ENCODE measurements at regions not wholly inside any gene's neighbourhood (a gene's known extent, or its start where the extent isn't known, plus 50 kb on each side); places are given as distances from the start of the nearest gene placed in this dataset.

- DNase-seq: no peak
Measured at GRCh38 chr4:154086247-154086646, 297.4 kb upstream of the SFRP2 start.

DNA sequence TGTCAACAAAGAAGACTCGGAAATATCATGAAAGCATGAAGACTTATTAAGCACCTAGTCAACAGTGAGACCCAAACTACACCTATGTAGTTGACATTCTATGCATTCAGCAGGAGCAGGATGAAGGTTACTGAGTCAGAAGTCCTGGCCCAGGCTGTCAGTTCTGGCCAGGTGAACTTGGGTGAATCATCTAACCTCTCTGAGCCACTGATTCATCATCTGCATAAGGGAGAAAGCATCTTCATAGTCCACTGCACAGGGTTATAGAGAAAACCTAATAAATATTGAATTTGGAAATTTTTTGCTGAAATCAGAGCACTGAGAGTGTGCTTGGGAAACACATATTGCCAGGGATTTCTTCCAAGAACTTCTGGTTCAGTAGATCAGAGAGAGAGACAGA lies 296.0 kb upstream of the SFRP2 start:
- no peak for DNase-seq

DNA sequence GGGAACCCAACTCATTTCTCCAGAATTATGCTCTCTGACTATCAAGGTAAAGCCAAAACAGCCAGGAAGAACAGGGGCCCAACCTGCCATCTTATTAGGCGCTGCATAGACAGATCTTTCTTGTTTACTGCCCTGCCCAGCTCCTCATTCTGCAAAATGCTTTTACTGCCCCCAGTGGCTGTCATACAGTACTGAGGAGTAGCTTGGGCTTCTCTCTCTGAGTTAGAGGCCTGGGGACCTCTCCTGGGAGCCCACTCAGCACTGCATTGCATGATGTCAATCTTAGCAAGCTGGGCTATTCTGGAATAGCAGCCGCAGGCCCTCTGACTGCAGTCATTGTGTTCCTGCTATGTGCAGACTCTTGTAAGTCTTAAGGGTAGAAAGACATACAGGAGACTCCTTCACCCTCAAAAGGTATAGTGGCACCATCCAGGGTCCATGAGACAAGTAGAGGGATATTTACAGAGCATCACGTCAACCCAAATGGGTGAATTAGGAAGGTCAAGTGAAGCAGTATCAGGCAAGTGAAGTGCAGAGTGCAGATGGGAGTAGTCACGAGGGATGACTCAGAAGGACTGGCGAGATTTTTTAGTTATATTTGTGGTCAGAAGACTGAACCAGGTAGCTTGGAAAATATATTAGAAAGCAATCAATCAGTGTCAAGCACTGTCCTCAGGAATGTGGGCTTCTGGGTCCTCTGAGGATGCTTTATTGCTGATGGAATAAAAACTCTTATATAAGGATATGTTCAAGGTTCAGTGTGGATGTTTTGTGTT lies 294.1 kb upstream of the SFRP2 start:
- DNase-seq: no peak

DNA sequence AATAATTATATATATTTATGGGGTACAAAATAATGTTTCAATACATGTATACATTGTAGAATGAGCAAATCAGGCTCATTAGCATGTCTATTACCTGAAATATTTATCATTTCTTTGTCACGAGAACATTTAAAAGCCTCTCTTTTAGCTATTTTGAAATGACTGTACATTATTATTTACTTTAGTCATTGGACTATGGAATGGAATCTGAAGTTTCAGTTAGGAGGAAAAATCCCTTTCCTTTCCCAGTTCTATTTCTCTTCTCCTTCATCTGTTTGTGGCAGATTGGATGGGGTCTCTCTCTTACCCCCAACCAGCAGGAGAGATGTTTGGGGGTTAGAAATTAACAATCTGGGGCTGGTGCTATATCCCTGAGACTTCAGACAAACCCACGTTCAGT lies 292.5 kb upstream of the SFRP2 start:
- no peak for DNase-seq

DNA sequence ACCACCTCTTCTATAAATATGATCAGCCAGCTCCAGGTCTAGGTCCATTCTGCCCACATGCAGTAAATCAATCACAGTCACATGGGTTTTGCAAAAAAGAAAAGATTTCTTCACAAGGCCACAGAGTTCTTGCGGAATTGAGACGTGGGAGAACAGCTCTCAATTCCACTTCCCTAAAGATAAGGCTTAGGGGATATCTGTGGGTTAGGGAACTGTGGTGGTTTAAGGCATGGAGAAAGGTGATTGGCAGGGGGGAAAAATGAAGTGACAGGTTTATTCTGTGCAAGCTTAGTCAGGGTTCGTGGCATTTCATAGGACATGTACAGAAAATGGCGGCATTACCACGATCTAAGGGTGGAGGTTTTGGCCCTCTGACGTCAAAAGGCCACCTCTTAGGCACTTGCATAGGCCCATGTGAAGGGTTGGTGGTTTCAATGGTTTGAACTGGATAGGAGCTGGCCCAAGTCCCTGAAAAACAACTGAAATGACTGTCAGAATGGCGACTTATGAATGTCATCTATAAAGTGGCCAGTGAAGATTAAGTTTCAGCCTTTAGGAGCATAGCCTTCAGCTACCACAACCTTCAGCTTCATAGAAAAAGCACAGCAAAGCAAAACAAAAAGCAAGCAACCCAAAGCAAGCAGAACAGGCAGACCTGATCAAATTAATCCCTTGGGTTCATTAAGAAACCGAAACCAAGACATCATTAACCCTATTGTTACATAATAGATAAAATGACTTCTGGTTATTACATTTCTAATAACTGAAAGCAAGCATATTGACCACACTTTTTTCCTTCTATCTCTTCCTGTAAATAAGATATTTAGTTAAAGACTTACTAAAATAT lies 289.8 kb upstream of the SFRP2 start:
- DNase-seq: no peak

DNA sequence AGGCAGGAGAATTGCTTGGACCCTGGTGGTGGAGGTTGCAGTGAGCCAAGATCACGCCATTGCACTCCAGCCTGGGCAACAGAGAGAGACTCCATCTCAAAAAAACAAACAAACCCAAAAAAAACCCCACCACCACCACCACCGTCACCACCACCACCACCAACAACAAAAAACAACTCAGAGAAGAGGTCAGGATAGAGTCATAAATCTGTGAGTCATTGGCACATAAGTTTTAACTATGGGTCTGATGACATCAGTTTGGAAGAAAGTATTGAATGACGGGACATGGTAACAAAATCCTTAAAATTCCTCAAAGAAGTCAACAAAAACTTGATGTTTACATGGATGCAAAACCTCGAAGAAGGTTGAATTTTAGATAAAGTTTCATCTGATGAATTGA lies 288.0 kb upstream of the SFRP2 start:
- no peak for DNase-seq

- DNase-seq: no peak
Measured at GRCh38 chr4:154073107-154073822, 284.4 kb upstream of the SFRP2 start.

DNA sequence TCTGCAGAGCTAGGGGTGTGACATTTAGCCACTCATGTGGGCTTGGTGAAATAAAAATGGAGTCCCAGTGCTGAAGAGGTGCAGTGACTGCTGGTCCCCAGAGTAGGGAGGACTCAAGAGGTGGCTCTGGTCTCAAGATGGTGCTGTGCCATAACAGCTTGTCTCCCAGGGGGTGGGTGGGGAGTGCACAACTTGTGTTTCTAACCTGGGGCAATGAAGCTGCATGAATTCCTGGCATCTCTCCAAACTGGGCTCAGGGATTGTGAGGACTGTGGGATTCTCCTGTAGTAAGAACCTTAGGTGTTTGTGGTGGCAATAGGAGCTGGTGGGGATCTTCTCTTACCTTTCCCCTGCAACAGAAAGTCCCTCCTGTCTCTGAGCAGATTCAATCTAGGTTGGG lies 278.9 kb upstream of the SFRP2 start:
- no peak for DNase-seq

DNA sequence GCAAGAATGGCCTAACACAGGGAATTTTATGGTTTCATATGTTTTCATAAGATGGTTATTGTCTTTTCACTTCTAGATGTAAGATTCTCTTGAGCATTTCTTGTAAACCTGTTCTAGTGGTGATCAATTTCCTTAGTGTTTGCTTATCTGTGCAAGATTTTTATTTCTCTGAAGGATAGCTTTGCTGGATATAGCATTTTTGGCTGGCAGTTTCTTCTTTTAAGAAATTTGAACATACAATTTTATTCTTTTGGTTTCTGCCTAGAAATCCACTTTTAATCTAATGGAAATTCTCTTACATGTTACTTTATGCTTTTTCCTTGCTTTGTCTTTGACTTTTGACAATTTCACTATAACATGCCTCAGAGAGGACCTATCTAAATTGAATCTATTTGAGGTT lies 276.5 kb upstream of the SFRP2 start:
- no peak for DNase-seq

DNA sequence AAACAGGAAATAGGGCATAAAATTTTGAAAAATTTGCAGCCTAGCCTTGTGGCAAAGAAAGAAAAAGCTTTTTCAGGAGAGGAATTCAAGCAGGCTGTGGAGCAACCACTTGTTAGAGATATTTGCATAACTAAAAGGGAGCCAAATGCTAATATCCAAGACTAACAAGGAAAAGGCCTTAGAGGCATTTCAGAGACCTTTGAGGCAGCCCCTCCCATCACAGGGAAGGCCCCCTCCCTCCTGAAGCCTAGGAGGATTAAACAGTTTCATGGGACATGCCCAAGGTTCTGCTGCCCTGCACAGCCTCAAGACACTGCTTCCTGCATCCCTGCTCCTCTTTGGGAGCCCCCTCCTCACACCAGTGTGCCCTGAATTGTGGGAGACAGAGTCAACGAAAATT lies 275.4 kb upstream of the SFRP2 start:
- DNase-seq: no peak

- DNase-seq: no peak
Measured at GRCh38 chr4:154049457-154050181, 260.7 kb upstream of the SFRP2 start.

DNA sequence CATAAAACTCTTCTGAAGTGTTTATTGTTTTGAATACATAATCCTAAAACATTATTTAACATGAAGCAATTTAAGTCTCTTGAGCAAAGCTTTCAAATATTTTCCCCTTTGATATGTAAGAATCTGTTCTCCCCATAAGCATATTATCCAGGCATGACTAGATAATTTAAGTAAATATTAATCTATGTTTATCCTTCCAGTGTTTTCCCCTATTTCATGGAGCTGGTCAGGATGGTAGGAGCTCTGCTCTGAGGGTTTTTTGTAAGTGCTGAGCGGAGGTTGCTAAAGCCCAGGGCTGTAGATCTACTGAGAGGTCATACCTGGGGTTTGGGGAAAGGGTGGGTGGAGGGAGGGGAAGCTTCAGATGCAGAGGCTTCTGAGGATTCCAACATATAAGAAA lies 258.9 kb upstream of the SFRP2 start:
- no peak for DNase-seq

DNA sequence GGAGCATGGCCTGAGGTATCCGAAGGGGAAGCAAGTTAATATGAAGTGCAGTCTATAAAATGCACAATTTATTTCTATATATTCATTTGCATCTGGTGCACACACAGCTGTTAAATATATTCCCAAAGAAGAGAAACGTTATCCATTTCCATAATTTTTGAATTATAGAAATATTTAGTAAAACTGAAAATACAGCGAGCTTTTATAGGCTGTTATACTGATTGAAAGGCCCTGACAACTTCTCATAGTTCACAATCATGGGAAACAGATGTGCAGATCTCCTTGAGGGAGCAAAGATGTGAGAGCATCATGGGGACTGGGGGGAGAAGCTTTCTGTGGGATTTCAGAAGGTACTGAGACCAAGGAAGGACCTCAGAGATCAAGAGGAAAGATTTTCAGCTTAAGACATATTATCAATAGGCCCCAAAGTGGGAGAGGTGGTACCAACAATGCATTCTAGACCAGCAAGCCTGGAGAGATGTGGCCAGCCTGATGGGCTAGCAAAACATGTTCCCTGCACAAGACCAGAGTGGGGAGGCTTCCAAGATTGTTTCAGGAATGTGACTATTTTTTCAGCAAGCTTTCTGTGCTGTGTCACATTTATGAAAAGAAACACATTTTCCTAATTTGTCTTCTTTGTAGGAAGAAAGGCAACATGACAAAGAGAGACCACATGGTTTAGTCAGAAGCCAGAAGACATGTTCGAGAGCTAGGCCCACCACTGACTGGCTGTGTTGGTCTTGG lies 256.0 kb upstream of the SFRP2 start:
- no peak for DNase-seq

GRCh38 chr4:154044108-154044531 lies 255.2 kb upstream of the SFRP2 start:
- DNase-seq: no peak

DNA sequence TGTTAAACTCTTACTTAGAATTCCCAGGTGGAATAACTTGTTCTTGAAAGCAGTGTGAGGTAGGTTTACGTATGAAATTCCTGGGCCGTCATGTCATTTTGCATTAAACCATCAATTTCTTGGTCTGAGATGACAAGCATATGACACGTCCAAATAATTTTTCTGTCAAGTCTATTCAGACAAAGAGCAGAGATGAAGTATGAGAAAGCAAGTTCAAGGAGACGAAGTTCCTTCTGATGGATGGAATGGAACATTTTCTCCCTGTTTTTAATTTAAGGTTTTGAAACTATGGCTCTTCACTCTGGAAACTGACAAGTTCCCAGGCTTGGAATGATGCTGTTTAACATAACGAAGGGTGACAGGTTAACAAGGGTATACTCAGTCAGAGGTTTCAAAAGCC lies 252.8 kb upstream of the SFRP2 start:
- no peak for DNase-seq

DNA sequence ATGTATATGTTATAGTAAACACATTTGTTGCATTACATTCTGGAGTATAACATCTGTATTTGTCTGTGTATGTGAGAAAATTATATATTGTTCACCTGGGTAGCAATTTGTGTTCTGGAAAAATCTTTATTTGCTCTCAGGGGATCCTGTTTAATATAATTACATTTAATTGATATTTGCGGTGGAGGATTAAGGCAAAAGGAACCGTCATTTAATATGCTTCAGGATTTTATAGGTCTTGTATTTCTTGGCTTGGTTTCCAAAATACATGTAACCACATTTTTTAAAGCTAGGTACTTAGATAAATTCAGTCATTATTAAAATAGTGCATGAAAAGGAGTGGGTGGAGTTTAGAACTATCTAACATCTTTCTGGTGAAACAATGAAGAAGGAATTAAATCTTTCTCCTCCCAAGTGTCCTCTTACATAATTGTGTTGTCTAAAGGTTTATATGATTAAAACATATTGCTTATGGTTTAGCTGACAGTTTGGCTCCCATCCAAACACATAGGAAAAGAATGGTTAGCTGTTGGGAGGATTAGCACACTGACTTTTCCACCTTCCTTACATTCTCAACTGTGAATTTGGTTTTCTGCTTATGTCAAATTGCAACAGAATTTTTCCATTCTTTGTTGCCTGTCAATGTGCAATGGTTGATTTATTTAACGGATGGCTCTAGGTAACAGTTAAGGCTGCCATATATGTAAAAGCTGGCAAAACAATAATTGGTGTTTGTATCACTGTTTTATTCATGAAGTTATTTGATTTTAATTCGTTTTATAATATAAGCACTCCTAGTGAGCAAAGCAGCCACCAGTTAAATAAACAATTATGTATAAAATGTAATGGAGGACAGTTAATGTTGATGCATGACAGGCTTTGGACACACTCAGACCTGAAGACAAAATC lies 250.8 kb upstream of the SFRP2 start:
- no peak for DNase-seq

DNA sequence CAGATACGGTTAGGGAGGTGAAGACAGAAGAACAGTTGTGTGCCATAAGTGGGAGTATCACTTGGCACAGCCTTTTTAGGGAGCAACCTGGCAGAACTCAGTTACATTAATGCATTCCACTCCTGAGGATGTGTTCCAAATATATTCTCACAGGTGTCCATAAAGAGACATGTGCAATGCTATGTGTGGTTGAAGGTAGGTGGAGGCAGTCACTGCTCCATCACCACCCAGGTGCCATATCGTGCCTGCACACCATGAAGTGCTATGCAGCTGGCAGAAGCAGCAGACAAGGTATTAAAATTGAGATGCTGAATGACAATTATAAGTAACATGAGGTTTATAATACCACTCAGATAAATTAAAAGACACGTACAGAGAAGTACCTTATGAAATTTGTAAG lies 248.0 kb upstream of the SFRP2 start:
- no peak for DNase-seq

GRCh38 chr4:154035341-154035740 lies 246.5 kb upstream of the SFRP2 start:
- no peak for DNase-seq

DNA sequence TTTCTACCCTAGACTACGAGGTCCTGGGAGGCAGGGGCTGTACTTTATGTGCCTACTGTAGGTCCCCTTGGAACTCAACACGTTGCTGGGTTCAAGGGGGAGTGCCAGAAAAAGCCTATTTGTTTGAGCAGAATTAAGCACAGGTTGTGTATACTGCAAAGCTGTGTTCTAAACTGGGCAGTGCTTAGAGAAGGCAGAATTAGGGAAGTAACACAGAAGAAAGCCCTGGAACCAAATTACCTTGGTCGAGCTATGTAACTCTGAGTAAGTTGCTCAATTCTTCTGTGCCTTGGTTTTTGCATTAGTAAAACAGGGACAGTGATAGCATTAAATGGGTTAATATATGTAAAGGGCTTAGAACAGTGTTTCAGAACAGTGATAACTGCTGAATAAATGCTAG lies 245.0 kb upstream of the SFRP2 start:
- DNase-seq: no peak

DNA sequence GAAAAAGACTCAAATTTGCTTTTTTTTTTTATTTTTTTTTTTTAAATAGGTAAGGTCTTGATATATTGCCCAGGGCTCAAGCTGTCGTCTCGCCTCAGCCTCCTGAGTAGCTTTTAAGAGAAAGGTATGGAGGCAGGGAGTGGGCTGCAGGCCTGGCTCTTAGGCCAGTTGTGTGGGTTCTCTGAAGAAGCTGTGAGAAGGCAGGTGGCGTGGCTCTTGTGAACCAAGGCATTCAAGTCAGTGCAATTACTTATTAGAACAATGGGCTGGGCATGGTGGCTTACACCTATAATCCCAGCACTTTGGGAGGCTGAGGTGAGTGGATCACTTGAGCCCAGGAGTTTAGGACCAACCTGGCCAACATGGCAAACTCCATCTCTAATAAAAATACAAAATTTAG lies 244.0 kb upstream of the SFRP2 start:
- DNase-seq: no peak

GRCh38 chr4:154030746-154031145 lies 241.9 kb upstream of the SFRP2 start:
- no peak for DNase-seq

All from T-helper 2 cell (primary cell).